Posterior vena cava (tissue), 2 donors: ENCODE measurements at regions not wholly inside any gene's neighbourhood (a gene's known extent, or its start where the extent isn't known, plus 50 kb on each side); places are given as distances from the start of the nearest gene placed in this dataset.

ENCODE experiments used
- DNase-seq: peaks from one replicate; pipeline ENCODE4 v3.0.0-alpha.2; 2020; ENCODE audit warnings: low spot score
- intact Hi-C, 2 donors: fragments of 100-400 bp; cut with DNase I; formaldehyde crosslinking; loops; one replicate each; pipeline versions ENCODE4 v1.14.1 to v1.14.2; 2022 to 2023
- donor health status: DM: yes; HTN: yes; CAD: no.
- donor health status: DM: yes; HTN: yes; CAD: no.

- intact Hi-C loops: no loop called here
- no peak for DNase-seq
Observed at GRCh38 chr11:11178671-11179638, 174.1 kb downstream of the CSNK2A3 start.

GRCh38 chr11:11177156-11177808, 175.8 kb downstream of the CSNK2A3 start:
- intact Hi-C loops: no loop called here
- no peak for DNase-seq

GRCh38 chr11:11173316-11174025, 179.6 kb downstream of the CSNK2A3 start:
- no peak for DNase-seq
- intact Hi-C loops: no loop called here

- intact Hi-C loops: no loop called here
- DNase-seq: no peak
Observed at GRCh38 chr11:11171854-11172253, 181.2 kb downstream of the CSNK2A3 start.

GRCh38 chr11:11171285-11171684, 181.8 kb downstream of the CSNK2A3 start:
- intact Hi-C loops: no loop called here
- DNase-seq: no peak

GRCh38 chr11:11170352-11171084, 182.5 kb downstream of the CSNK2A3 start:
- intact Hi-C loops: no loop called here
- DNase-seq: no peak

GRCh38 chr11:11169715-11170351, 183.2 kb downstream of the CSNK2A3 start:
- no peak for DNase-seq
- intact Hi-C loops: no loop called here

- intact Hi-C loops: no loop called here
Observed at GRCh38 chr11:11167806-11168205, 185.2 kb downstream of the CSNK2A3 start.

GRCh38 chr11:11164334-11164690, 188.7 kb downstream of the CSNK2A3 start:
- DNase-seq: no peak
- intact Hi-C loops: no loop called here

More at GRCh38 chr11:11167806-11168205, 185.2 kb downstream of the CSNK2A3 start:
- no peak for DNase-seq

GRCh38 chr11:11163669-11164333, 189.2 kb downstream of the CSNK2A3 start:
- no peak for DNase-seq
- intact Hi-C loops: no loop called here

GRCh38 chr11:11163236-11163635, 189.8 kb downstream of the CSNK2A3 start:
- DNase-seq: no peak
- intact Hi-C loops: no loop called here

GRCh38 chr11:11157185-11157584, 195.9 kb downstream of the CSNK2A3 start:
- DNase-seq: no peak

GRCh38 chr11:11155962-11156815, 196.9 kb downstream of the CSNK2A3 start:
- intact Hi-C loops: no loop called here
- DNase-seq: no peak

More at GRCh38 chr11:11157185-11157584, 195.9 kb downstream of the CSNK2A3 start:
- intact Hi-C loops: no loop called here

- DNase-seq: no peak
- intact Hi-C loops: no loop called here
Observed at GRCh38 chr11:11152877-11153276, 200.2 kb downstream of the CSNK2A3 start.

- intact Hi-C loops: loop anchor here (5.0 to 10.0 kb wide), 2 partner anchors 108 to 115 kb away; no protein-coding TSS in a partner anchor
- no peak for DNase-seq
Observed at GRCh38 chr11:11149671-11150459, 203.2 kb downstream of the CSNK2A3 start.

GRCh38 chr11:11148596-11148995, 204.5 kb downstream of the CSNK2A3 start:
- intact Hi-C loops: loop anchor here (5.0 to 10.0 kb wide), 2 partner anchors 106 to 114 kb away; no protein-coding TSS in a partner anchor
- DNase-seq: no peak
